ENCODE measurements at regions not wholly inside any gene's neighbourhood (a gene's known extent, or its start where the extent isn't known, plus 50 kb on each side); places are given as distances from the start of the nearest gene placed in this dataset.
"Not testable (repeated sequence)": the region's sequence is repeated elsewhere in the genome, so short reads cannot be mapped to it uniquely, and the experiment has no call there.

- no peak for DNase-seq
These were observed 477.3 kb downstream of the PREX1 start for GRCh38 chr20:48350313-48350988.

GRCh38 chr20:48349656-48350055 lies 478.1 kb downstream of the PREX1 start:
- no peak for DNase-seq

GRCh38 chr20:48348022-48348421 lies 479.8 kb downstream of the PREX1 start:
- no peak for DNase-seq

DNA sequence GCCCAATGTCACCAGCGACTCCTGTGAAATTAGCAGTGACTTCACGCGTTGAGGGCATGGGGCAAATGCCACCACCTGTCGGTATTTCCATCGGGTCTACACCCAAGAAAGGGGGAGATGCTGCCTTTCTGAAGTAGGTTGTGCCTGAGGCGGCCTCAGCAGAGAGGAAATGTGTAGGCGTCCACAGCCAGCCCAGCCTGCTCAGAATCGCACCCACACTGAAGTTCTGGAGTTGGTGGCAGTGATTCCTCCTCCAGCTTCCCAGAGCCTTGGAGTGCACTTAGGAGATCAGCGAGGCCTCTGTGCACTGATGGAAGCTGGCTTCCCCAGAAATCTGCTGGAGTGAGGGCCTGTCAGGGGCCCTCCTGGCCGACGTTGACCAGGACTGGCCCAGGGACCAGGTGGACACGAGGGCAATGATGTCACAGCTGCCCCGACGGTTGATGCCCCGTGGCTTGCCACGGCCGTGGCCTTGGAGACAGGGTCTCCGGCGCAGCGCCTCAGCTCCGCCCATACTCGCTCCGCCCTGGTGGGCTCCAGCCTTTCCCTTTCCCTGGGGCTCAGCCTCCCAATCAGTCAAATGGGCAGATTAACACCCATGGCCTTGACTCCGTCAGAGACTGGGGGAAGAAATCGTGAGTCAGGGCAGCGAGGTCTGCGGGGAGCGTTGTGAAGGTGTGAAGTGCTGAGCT lies 484.8 kb downstream of the PREX1 start:
- no peak for DNase-seq

- no peak for DNase-seq
These were observed 486.9 kb downstream of the PREX1 start for GRCh38 chr20:48340883-48341281.

GRCh38 chr20:48339986-48340882 lies 487.6 kb downstream of the PREX1 start:
- no peak for DNase-seq

DNA sequence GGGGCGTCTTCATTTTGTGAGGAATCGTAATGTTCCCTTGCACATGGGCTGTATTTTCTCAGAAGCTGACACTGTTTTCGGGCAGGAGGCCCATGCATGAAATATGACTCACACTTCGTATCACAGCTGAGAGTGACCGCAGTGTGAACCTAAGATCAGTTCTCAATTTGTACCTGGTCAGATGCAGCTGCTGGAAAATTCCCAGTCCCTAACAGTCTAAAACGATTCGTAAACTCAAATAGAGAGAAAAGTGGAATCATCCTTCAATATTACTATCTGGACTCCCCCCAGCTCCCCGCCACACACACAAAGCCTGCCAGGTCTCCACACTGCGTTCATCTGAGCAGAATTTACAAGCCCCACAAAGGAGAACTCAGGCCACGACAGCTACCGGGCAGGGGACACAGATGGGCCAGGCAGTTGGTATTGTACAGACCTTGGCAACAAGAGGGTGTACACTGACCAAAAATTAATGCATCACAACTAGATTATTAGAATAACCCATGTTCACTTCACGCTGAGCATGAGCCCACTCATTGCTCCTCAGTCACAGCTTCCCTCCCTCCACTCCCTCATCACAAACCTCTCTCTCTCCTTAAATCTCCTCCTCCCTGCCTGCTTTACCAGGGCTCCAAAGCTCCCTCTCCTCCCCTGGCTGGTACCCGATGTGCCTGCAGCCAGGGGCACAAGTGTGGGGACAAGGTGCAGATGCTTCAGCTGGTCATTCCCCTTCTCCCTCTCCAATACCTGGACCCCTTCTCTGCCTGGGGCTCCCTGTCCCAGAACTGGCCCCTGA lies 488.4 kb downstream of the PREX1 start:
- DNase-seq = no peak

DNA sequence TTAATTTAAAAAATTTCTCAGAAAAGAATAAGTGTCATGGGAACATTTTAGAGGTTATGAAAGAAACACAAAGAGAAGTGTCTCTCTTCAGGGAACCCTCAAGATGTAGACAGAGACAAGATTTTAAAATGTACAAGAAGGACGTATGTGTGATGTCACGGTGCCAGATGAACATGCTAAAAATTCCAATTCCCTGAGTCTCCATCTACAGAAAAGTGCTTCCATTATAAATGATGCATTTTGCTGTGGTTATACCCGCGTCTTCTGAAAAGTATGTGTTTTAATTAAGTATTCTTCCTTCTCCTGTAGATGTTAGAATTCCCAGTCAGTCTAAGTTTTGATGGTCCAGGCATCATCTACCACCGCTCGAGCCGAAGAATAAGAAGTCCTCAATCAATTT lies 489.1 kb downstream of the PREX1 start:
- DNase-seq = no peak

DNA sequence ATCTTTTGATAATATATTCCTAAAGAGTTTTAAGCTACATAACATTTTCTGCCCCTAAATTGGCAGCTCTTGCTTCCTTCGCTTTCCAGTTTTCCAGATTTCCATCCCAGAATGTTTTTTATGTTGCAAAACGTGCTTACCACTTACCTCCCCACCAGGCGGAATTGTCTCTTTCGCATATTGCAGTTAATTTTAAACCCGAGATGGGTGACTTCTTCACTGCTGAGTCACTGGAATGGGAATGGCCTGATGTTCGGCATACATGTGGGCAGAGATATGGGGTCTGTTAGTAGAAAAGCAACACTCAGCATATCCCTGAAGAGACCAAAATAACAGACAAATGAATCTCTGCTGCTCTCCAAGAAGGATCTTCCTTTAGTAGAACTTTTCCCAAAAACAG lies 491.2 kb downstream of the PREX1 start:
- DNase-seq = no peak

GRCh38 chr20:48335308-48336050 lies 492.3 kb downstream of the PREX1 start:
- DNase-seq = no peak

DNA sequence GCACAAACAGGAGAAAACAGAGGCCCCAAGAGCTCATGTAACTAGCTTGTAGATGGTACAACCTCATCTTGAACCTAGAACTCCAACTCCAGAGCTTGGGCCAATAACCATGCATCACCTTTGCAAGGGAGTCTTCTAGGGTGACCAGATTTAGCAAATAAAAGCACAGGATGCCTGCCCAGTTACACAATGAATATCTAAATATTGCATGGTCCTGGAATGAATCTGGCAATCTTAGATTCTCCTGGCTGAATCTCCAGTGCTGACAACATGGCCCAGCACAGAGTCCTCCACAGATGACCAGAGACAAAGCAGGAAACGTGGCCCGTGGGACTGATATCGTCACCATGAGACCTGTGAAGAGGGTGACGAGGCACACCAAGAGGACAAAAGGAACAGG lies 494.1 kb downstream of the PREX1 start:
- DNase-seq = no peak

DNA sequence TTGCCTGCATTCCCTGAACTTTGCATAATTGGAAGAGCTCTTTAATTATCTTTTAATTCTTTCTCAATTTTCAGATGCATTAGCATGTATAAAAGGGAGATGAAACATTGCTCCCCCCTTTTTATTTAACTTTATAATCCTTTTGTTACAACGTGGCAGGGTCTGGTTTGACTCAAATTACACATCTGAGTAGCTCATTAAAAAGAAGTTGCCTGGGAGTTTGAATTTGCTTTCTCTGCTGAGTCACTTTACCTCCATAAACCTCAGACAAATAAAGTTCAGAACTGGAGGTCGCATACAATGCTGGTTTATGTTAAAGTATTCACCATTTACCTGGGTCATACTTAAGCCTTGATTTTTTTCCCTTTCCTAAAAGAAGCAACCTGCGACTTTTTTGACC lies 495.2 kb downstream of the PREX1 start:
- no peak for DNase-seq

- no peak for DNase-seq
These were observed 496.1 kb downstream of the PREX1 start for GRCh38 chr20:48331518-48332286.

DNA sequence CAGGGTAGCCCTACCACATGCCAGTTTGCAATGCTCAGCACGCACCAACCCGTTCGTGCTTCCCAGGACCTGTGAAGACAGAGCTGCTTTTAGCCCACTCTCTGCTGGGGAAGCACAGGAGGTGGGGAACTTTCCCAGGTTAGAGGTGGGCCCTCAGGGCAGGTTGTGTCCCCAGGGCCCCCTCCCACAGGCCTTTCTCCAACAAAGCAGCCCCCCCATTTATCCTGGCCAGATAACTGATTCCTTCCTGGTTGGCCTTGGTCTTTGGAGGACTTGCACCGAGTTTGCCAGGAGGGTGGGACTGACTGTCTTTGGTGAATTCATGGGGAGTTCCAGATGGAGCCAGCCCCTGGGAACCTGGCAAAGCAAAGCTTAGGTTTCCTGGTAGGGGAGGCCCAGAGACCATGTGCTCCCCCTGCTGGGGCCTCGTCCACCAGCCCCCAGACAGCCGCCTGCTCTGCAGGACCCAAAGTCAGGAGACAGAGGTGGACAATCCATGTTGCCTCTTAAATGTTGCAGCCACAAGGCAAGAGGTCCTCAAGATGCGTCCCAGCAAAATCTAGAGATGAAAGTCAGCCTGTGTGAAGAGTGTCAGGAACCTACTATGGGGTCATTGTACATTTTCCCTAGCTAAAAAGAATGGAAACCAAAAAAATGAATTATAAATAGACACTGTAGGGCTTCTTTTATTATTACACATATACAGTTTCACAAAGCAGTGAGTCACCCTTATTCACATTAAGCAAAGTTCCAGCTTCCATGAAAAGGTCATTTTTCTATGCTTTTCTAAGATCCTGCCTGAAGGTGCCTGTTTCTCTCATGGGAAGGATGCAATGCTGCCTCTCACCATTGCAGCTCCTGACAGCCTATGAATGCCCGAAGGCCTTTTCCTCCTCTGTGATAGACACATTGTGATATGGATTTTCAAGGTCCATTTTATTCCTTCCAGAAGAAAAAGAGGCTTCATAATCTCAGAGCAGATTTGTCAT lies 497.8 kb downstream of the PREX1 start:
- DNase-seq = peak; percentile 11

DNA sequence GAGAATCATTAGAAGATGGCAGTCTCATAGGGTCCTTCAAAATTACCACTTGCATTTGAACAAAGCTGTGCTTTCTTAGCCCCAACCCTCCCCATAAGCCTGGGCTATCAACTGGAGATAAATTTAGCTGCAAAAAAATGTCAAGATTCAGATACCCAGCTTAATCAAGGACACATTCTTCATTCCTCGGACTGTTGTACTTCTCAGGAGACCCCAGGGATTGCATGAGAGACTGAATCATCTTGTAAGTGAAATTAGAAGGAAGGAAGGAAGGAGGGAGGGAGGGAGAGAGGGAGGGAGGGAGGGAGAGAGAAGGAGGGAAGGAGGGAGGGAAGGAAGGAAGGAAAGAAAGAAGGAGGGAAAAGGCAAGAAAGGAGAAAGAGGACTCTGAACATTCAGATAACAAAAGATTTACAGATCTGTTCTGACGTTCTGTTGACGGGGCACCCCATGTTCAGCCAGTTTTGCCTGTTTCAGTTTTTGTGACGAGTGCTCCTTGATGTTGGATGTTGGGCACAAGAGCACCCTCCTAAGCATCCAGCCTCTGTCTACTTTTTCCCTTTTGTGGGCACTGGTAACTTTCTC lies 498.7 kb downstream of the PREX1 start:
- no peak for DNase-seq

DNA sequence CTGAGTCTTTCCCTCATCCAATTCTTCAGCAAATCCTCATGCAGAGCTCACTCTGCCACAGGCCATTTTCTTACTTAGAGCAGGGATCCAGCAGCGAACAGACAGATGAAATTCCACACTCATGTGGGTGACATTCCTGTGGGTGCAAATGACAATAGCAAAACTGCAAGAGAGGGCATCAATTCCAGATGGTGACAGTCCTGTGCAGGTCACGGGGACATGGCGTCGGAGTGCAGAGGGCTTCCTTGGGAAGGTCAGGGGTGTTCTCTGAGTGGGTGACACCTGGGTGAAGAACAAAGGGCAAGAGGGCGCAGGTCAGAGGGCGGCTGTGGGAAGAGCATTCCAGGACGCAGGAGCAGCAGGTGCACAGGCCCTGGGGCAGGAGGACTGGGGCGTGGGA lies 500.0 kb downstream of the PREX1 start:
- DNase-seq = not testable (repeated sequence)

DNA sequence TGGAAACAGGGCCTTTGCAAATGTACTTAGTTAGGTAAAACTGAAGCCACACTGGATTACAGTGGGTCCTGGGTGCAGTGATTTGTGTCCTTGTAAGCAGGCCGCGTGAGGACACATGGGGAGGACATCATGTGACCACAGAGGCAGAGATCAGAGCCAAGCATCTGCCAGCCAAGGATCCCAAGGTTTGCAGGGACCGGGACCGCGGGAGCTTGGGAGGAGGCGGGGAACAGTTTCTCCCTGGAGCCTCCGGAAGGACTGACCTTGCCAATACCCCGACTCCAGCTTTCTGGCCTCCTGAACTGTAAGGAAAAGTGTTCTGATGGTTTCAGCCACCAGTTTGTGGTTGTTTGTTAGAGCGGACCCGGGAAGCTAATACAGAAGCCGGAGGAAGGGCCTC lies 500.9 kb downstream of the PREX1 start:
- DNase-seq = no peak

DNA sequence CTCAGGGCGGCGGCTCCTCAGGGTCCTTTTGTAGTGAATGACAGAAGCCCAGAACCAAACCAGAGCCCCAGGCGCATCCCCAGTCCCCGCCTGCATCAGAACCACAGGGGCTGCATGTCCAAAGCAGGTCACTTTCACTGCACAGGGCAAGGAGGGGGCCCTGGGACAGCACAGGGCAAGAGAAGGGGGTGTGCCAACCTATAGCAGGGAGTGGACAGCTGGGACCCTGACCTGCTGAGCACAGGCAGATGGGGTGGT lies 501.4 kb downstream of the PREX1 start:
- no peak for DNase-seq

DNA sequence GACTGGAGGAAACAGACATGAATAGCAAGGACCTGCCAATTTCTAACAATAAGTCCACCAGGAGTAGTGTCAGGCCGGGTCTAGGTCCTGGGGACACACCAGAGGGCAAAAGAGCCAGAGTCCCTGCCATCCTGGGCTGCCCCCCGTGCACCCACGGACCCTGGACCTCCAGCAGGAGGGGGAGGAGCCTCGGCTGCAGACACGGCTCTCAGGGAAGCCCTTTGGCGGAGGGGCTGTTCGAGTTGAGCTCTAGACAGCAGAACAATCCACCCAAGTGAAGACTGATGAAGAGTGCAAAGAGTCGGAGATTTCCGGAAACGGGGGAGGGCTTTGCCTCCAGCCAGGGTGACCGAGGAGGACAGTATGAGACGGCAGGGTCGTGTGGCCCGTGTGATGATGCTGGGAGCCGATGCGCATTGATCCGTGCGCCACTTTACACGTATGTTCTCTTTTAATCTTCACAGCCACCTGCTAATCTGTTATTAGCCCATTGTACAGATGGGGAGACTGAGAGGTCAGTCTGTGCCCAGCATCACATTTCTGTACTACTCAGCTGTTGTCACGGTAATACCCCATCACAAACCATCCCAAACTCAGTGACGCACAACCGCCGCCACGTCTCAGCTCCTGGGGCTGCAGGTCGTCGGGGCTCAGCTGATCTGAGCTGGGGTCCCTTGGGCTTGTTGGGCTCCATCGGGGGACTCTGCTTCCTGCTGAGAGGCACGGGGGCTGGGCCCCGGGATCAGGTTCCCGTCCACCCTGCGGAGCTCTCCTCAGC lies 502.0 kb downstream of the PREX1 start:
- DNase-seq = no peak
